Smooth muscle cell (in vitro differentiated cells): ENCODE measurements at regions not wholly inside any gene's neighbourhood (a gene's known extent, or its start where the extent isn't known, plus 50 kb on each side); places are given as distances from the start of the nearest gene placed in this dataset. TPM values are rescaled to one million over a fixed set of nuclear protein-coding genes. Genes with fewer than 3 reads are reported as not detected.
A peak's percentile ranks its signal among the peaks of the same experiment; 100 is the strongest.

Experiments used
- DNase-seq: peaks from one replicate; lab custom pipeline; 2025; ENCODE audit not compliant: unreplicated experiment; lab: John Stamatoyannopoulos, UW
- H2AFZ ChIP-seq: fragments of 200-600 bp; sonication (generic); 2 replicates; pipeline ENCODE4 v1.6.0; 2016; ENCODE audit warnings: antibody characterized with exemption, low read depth, mild to moderate bottlenecking
- H3F3A ChIP-seq: fragments of 200-600 bp; sonication (generic); 2 replicates; pipeline ENCODE4 v1.6.0; 2017; ENCODE audit warnings: antibody characterized with exemption, low read depth
- H3K27ac ChIP-seq: fragments of 200-600 bp; sonication (generic); 2 replicates; pipeline ENCODE4 v1.5.1; 2016; ENCODE audit warnings: low read depth, mild to moderate bottlenecking
- H3K27me3 ChIP-seq: fragments of 200-600 bp; sonication (generic); 2 replicates; pipeline ENCODE4 v1.6.1; 2016; ENCODE audit warnings: low read depth, mild to moderate bottlenecking
- H3K36me3 ChIP-seq: fragments of 200-600 bp; sonication (generic); 2 replicates; pipeline ENCODE4 v1.5.1; 2016; ENCODE audit warnings: low read depth
- H3K4me1 ChIP-seq: fragments of 200-600 bp; sonication (generic); 2 replicates; pipeline ENCODE4 v1.5.1; 2016; ENCODE audit warnings: low read depth
- H3K4me2 ChIP-seq: fragments of 200-600 bp; sonication (generic); 2 replicates; pipeline ENCODE4 v1.6.0; 2016; ENCODE audit warnings: mild to moderate bottlenecking
- H3K4me3 ChIP-seq: fragments of 200-600 bp; sonication (generic); 2 replicates; pipeline ENCODE4 v1.5.1; 2016; ENCODE audit warnings: mild to moderate bottlenecking
- H3K79me2 ChIP-seq: fragments of 200-600 bp; sonication (generic); 2 replicates; pipeline ENCODE4 v1.6.0; 2016; ENCODE audit warnings: low read depth, mild to moderate bottlenecking
- H3K9ac ChIP-seq: fragments of 200-600 bp; sonication (generic); 2 replicates; pipeline ENCODE4 v1.6.0; 2016; ENCODE audit warnings: low read depth
- H3K9me3 ChIP-seq: fragments of 200-600 bp; sonication (generic); replicated peaks from 2 replicates; pipeline ENCODE4 v1.5.1; 2016; ENCODE audit warnings: low read depth
- H4K20me1 ChIP-seq: fragments of 200-600 bp; sonication (generic); 2 replicates; pipeline ENCODE4 v1.6.0; 2016; ENCODE audit warnings: low read depth
- CTCF ChIP-seq: fragments of 200-600 bp; sonication (generic); IDR thresholded peaks from 2 replicates; pipeline ENCODE4 v1.5.1; 2017; ENCODE audit warnings: borderline replicate concordance, mild to moderate bottlenecking, antibody characterized with exemption; ENCODE audit not compliant: insufficient read depth, poor library complexity, severe bottlenecking
- WGBS: methylation state at CpG from one replicate; pipeline ENCODE4 v1.1.7; 2016; ENCODE audit warnings: low lambda C conversion rate; 5-methylcytosine and 5-hydroxymethylcytosine counted together
- microRNA-seq: library from miRNA; unstranded; fragments of <30 nt; microRNA quantifications from one replicate; pipeline ENCODE4, GENCODE V29; 2016; ENCODE audit warnings: borderline number of aligned reads
- small RNA-seq: library from RNA; depleted of rRNA; stranded (forward); fragments of <200 nt; gene quantifications from one replicate; pipeline ENCODE3, GENCODE V24; 2014

- no peak overlapping the region for H3K9ac ChIP-seq
- WGBS, result 23% methylated on average over 3 of the region's 3 CpGs
- DNase-seq, result no peak
- H3K36me3 ChIP-seq, result no peaks in the 10 kb centered on the region
- peak overlapping the region; percentile 47 for H2AFZ ChIP-seq
- H3F3A ChIP-seq, result peaks cover 3% of the 10 kb centered on the region
- H3K4me3 ChIP-seq, result no peak overlapping the region
- TF ChIP-seq CTCF, result no peak
- peak overlapping the region; percentile 32 for H3K27ac ChIP-seq
- no peaks in the 10 kb centered on the region for H3K9me3 ChIP-seq
- no peaks in the 10 kb centered on the region for H3K79me2 ChIP-seq
- H3K4me1 ChIP-seq, result peaks cover 10% of the 10 kb centered on the region
- no peak overlapping the region for H3K4me2 ChIP-seq
- H3K27me3 ChIP-seq, result no peaks in the 10 kb centered on the region
- no peaks in the 10 kb centered on the region for H4K20me1 ChIP-seq
Observed at GRCh38 chr5:88938488-88938887, 55.5 kb upstream of the MEF2C start.

DNA sequence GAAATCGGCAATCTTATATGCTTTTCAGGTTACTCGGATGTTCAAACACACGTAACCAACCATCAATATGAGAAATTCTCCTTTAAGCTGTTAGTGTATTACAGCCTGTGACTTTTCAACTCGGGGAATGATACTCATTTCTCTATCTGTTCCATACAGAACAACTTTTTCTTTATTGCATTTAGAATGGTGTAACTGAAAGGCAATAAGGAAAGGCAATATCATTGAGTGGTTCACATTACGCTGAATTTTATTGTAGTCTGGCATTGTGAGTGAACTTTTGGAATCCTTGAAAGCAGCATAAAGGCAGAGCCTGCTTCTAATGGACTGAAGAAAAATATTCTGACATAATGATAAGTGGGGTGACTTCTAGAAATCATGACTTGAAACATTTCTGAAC, 54.4 kb upstream of the MEF2C start:
- no peaks in the 10 kb centered on the region for H3K79me2 ChIP-seq
- H3K36me3 ChIP-seq, result no peaks in the 10 kb centered on the region
- H3K27me3 ChIP-seq, result no peaks in the 10 kb centered on the region
- no peak overlapping the region for H3K27ac ChIP-seq
- TF ChIP-seq CTCF, result no peak
- H3K4me3 ChIP-seq, result no peak overlapping the region
- H3K4me2 ChIP-seq, result no peak overlapping the region
- H3K9ac ChIP-seq, result no peak overlapping the region
- no peak for DNase-seq
- H2AFZ ChIP-seq, result no peak overlapping the region
- peaks cover 5% of the 10 kb centered on the region for H3K4me1 ChIP-seq
- WGBS, result 95% methylated on average over 5 of the region's 5 CpGs
- H4K20me1 ChIP-seq, result no peaks in the 10 kb centered on the region
- no peaks in the 10 kb centered on the region for H3K9me3 ChIP-seq
- no peaks in the 10 kb centered on the region for H3F3A ChIP-seq

GRCh38 chr5:88934439-88934838, 51.5 kb upstream of the MEF2C start:
- Histone ChIP-seq H3F3A (no peaks in the 10 kb centered on the region), H3K36me3 (no peaks in the 10 kb centered on the region), H3K9me3 (no peaks in the 10 kb centered on the region), H4K20me1 (no peaks in the 10 kb centered on the region), H2AFZ (no peak overlapping the region), H3K4me1 (no peaks in the 10 kb centered on the region), H3K79me2 (no peaks in the 10 kb centered on the region), H3K4me3 (no peak overlapping the region), H3K9ac (no peak overlapping the region), H3K27ac (no peak overlapping the region), H3K27me3 (no peaks in the 10 kb centered on the region), H3K4me2 (peak overlapping the region; percentile 5)
- WGBS, result 39% methylated on average over 3 of the region's 3 CpGs
- TF ChIP-seq CTCF, result no peak
- DNase-seq, result no peak

Small RNAs in the stretch of these regions (microRNA-seq; reads per million reads assigned to microRNA genes)
- not detected for gene MIR3660

Small RNAs in the stretch of these regions (small RNA-seq; reads per million reads assigned to genes)
- gene MIR3660, result 0.11 reads per million
